Ascending aorta (tissue), 2 donors: ENCODE measurements at regions not wholly inside any gene's neighbourhood (a gene's known extent, or its start where the extent isn't known, plus 50 kb on each side); places are given as distances from the start of the nearest gene placed in this dataset.

Source experiments
- DNase-seq, 2 donors: peaks; one replicate each; pipeline ENCODE4 v3.0.0-alpha.2; 2019; ENCODE audit warnings: low spot score in 2 of 2
- H3K27ac ChIP-seq, 2 donors: fragments of 200-600 bp; sonication (generic); one replicate each; pipeline ENCODE4 v1.5.1; 2016 to 2017; ENCODE audit warnings: mild to moderate bottlenecking in 1 of 2
- H3K27me3 ChIP-seq: fragments of 200-600 bp; sonication (generic); one replicate; pipeline ENCODE4 v1.5.1; 2017
- H3K36me3 ChIP-seq, 2 donors: fragments of 200-600 bp; sonication (generic); one replicate each; pipeline ENCODE4 v1.5.1; 2016
- H3K4me1 ChIP-seq, 2 donors: fragments of 200-600 bp; sonication (generic); one replicate each; pipeline ENCODE4 v1.5.1; 2016 to 2017; ENCODE audit warnings: mild to moderate bottlenecking in 1 of 2
- H3K4me3 ChIP-seq, 2 donors: fragments of 200-600 bp; sonication (generic); one replicate each; pipeline ENCODE4 v1.5.1; 2016 to 2017; ENCODE audit warnings: mild to moderate bottlenecking in 1 of 2
- H3K9me3 ChIP-seq, 2 donors: fragments of 200-600 bp; sonication (generic); one replicate each; pipeline ENCODE4 v1.5.1; 2016
- CTCF ChIP-seq, 3 experiments: fragments of 200-600 bp in 2 of 3; fragments of 450-650 bp in 1 of 3; sonication (generic) in 2 of 3; IDR thresholded peaks; one replicate each; pipeline ENCODE4 v1.5.1; 2016 to 2019; ENCODE audit warnings: antibody characterized with exemption in 3 of 3, mild to moderate bottlenecking in 1 of 3, moderate library complexity in 1 of 3
- intact Hi-C: fragments of 100-400 bp; cut with DNase I; formaldehyde crosslinking; loops from one replicate; pipeline ENCODE4 v1.15.1; 2023

- H3K4me3 ChIP-seq = no peak overlapping the region
- no peaks in the 10 kb centered on the region for H3K27me3 ChIP-seq
- no peaks in the 10 kb centered on the region for H3K9me3 ChIP-seq
- no peak for TF ChIP-seq CTCF (IDR thresholded peaks at IDR 0.05)
- H3K27ac ChIP-seq = no peak overlapping the region
- H3K36me3 ChIP-seq = no peaks in the 10 kb centered on the region
- no peak for DNase-seq
- intact Hi-C loops = no loop called here
- H3K4me1 ChIP-seq = no peaks in the 10 kb centered on the region
These were observed 136.0 kb upstream of the SPRY2 start for GRCh38 chr13:80476953-80477352.

- no peak for DNase-seq
- no peak overlapping the region for H3K4me3 ChIP-seq
- no peak for TF ChIP-seq CTCF (IDR thresholded peaks at IDR 0.05)
- H3K36me3 ChIP-seq = no peaks in the 10 kb centered on the region
- no peaks in the 10 kb centered on the region for H3K27me3 ChIP-seq
- intact Hi-C loops = no loop called here
- H3K4me1 ChIP-seq = peaks cover 0 to 8% of the 10 kb centered on the region in 2 donors
- no peaks in the 10 kb centered on the region for H3K9me3 ChIP-seq
- H3K27ac ChIP-seq = no peak overlapping the region
These were observed 134.8 kb upstream of the SPRY2 start for GRCh38 chr13:80475718-80476117.

- Histone ChIP-seq H3K4me1 (peaks cover 11 to 21% of the 10 kb centered on the region in 2 donors), H3K9me3 (no peaks in the 10 kb centered on the region), H3K27me3 (no peaks in the 10 kb centered on the region), H3K27ac (no peak overlapping the region), H3K4me3 (no peak overlapping the region), H3K36me3 (no peaks in the 10 kb centered on the region)
- intact Hi-C loops = loop anchor here (5.0 kb wide), 1 partner anchor 159 kb away; no protein-coding TSS in a partner anchor
- TF ChIP-seq CTCF (IDR thresholded peaks at IDR 0.05) = no peak
- DNase-seq = no peak
These were observed 132.8 kb upstream of the SPRY2 start for GRCh38 chr13:80473695-80474094.

GRCh38 chr13:80469853-80470381, 129.0 kb upstream of the SPRY2 start:
- peak overlapping the region; percentile 85 to 91 for H3K27ac ChIP-seq
- H3K4me3 ChIP-seq = peak overlapping the region in 1 of 2 donors; percentile 14
- TF ChIP-seq CTCF (IDR thresholded peaks at IDR 0.05) = no peak
- H3K9me3 ChIP-seq = no peaks in the 10 kb centered on the region
- no peaks in the 10 kb centered on the region for H3K36me3 ChIP-seq
- H3K4me1 ChIP-seq = peaks cover 11 to 24% of the 10 kb centered on the region in 2 donors
- peak; percentile 62 to 93 for DNase-seq
- intact Hi-C loops = loop anchor here (2.0 to 5.0 kb wide), 3 partner anchors 127 to 533 kb away; no protein-coding TSS in a partner anchor
- H3K27me3 ChIP-seq = no peaks in the 10 kb centered on the region

- H3K36me3 ChIP-seq = no peaks in the 10 kb centered on the region
- no peaks in the 10 kb centered on the region for H3K27me3 ChIP-seq
- no peaks in the 10 kb centered on the region for H3K9me3 ChIP-seq
- intact Hi-C loops = loop anchor here (5.0 kb wide), 1 partner anchor 532 kb away; no protein-coding TSS in a partner anchor
- H3K4me3 ChIP-seq = peak overlapping the region in 1 of 2 donors; percentile 4
- TF ChIP-seq CTCF (IDR thresholded peaks at IDR 0.05) = no peak
- no peak for DNase-seq
- H3K27ac ChIP-seq = peak overlapping the region; percentile 85 to 91
- H3K4me1 ChIP-seq = peaks cover 11 to 24% of the 10 kb centered on the region in 2 donors
These were observed 128.4 kb upstream of the SPRY2 start for GRCh38 chr13:80469105-80469852.
